GM10266 (cell line): ENCODE measurements at regions not wholly inside any gene's neighbourhood (a gene's known extent, or its start where the extent isn't known, plus 50 kb on each side); places are given as distances from the start of the nearest gene placed in this dataset.

Source experiments
- DNase-seq: peaks from one replicate; pipeline ENCODE4 v3.0.0; 2012; ENCODE audit errors: extremely low spot score
- TF ChIP-seq, protein P1 (sequence below): IDR thresholded peaks from 2 replicates; pipeline ENCODE4 v1.5.1; 2012; ENCODE audit warnings: mild to moderate bottlenecking, low read depth; ENCODE audit not compliant: control insufficient read depth, insufficient read depth; ENCODE audit errors: missing control alignments

DNA sequence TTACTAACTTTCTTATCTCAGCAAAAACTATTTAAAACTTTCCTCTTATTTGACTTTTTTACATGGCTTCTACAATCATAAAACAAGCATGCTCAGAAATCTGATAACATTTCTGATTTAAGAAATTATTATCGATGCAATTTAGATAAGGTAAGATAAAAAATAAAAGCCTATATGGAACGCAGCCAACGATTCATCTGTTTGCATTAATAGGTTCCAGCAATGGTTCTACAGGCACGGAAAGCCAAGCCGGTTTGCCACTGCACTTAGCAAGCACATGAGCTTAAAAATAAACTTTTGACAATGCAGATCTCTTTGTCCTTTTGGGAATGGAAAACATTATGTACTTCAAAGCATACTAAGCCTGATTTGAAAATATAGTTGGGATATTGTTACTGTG, 77.5 kb upstream of the KCNK2 start:
- TF ChIP-seq, protein P1, sequence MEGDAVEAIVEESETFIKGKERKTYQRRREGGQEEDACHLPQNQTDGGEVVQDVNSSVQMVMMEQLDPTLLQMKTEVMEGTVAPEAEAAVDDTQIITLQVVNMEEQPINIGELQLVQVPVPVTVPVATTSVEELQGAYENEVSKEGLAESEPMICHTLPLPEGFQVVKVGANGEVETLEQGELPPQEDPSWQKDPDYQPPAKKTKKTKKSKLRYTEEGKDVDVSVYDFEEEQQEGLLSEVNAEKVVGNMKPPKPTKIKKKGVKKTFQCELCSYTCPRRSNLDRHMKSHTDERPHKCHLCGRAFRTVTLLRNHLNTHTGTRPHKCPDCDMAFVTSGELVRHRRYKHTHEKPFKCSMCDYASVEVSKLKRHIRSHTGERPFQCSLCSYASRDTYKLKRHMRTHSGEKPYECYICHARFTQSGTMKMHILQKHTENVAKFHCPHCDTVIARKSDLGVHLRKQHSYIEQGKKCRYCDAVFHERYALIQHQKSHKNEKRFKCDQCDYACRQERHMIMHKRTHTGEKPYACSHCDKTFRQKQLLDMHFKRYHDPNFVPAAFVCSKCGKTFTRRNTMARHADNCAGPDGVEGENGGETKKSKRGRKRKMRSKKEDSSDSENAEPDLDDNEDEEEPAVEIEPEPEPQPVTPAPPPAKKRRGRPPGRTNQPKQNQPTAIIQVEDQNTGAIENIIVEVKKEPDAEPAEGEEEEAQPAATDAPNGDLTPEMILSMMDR = no peak
- no peak for DNase-seq

DNA sequence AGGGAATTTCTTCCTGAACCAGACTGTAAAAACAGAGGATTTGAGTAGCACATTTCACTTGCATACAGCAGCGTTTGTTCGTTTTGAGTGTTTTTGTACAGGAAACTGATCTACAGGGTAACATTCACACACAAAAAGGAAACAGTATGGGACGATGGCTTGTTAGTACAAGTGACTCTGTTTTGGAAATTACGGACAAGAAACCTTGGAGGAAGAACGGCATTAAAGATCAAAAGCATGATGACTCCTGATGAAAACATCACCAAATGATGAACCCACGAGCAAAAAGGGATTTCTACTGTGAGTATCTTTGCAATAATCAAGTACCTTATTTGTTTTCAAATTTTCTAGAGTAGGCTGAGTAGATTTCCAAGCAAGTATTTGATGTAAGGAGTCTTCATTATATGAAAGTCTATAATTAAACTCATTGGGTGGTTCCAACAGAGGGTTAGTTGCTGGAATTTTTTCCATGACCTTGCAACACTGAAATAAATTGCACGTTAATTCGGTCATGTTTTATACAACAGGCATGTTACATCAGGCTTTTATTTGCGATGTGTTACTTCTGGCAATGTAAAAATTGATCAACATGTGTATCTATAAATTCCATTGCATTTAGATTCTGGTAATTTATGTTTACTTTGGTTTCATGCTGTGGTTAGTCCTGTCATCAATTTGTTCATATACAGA, 76.7 kb upstream of the KCNK2 start:
- no peak for DNase-seq
- TF ChIP-seq, protein P1 = no peak

DNA sequence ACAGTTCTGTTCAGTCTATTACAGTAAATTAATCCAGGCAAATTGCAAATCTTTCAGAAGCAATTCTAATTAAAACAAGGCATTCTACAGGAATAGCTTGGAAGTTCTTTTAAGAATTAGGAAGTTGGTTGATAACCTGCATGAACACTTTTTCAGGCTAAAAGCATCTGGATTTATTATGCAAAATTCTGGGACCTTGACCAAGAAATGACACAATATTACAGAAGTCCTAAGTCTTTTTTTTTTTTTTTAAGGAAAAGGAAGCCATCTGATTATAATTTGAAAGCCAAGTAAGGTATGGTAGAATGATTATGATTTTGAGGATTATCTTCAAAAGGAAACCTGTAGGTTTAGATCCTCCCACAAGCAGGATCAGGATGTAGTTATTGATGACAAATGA, 74.7 kb upstream of the KCNK2 start:
- TF ChIP-seq, protein P1 = no peak
- no peak for DNase-seq

DNA sequence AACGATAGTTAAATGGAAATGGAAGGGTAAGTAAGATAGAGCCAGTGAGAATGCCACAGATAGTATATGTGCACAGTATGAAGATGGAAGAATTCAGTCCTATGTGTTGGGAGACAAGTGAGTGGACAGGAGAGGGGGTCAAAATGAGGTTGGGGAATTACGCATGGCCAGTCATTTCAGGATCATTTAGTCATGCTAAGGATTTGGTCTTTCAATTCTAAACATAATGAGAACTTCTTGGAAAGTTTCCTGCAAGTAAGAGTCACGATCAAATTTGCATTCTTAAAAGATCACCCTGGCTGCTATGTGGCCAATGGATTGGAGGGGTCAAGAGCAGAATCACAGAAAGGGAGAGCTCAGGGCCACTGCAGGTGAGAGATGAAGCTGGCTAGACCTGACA, 64.0 kb upstream of the KCNK2 start:
- TF ChIP-seq, protein P1 = no peak
- no peak for DNase-seq

DNA sequence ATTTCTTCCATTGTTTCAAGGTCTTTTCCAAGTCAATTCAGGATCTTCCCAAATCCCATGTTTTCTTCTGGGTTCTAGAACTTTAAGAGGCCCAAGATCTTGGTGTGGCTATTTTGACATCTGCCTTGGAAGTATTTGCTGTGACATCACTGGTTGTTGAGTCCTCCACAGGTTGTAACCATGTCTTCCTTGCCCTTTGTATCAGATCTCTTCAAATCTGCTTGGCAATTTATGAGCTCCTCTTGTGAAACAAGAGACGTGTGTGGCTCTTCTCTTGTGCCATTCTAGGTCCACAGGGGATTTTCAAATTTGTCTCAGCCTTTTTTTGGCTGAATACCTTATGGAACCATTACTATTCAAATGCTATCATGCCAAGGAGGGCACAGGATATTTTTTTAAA, 60.3 kb upstream of the KCNK2 start:
- TF ChIP-seq, protein P1 = no peak
- no peak for DNase-seq

DNA sequence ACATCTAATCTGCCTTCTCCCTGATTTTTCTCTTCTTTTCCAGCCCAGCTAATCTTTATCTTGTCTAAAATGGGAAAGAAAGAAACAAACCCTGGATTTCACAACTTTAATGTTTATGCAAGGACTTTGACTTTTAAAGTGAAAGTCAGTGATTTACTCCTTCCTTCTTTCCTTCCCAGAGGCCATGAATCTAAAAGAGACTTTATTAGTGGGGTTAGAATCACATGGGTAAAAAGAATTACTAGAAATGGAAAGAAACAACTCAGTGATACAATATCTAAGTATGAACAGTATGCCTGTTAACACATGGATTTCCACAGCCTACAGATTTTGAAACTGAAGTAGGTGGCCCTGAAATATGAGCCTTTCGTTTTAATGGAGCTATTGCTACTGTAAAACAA, 59.8 kb upstream of the KCNK2 start:
- no peak for DNase-seq

DNA sequence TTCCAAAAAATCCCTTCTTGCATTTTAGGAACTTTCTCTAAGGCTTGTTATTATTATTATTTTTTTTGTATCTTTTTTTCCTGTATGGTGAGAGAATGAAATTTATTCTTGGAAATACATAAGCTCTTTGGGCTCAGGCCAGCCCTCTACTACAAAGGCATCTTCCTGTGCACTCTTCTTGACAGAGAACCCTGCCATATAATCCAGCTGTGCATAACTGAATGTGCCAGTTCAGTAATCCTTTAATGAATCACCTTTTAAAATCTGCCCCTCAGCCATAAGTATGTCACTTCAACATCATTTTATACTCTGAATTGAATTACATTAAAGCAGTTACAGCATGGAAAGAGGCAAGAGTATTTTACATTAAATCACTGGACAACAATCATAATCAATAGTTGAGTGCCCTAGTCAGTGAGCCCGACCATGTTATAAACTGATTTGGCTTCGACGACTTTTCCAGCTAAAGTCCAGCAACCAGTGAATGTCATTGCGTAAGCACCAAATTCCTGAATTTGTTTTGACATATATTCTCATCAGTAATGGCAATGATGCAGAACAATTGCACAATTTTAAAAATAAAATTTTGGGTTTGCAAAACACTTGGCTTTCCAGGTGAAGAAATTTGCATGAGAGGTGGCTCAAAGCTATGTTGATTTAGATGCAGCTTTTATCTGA, 59.2 kb upstream of the KCNK2 start:
- TF ChIP-seq, protein P1 = no peak
- DNase-seq = no peak

More for the DNA sequence above, 59.8 kb upstream of the KCNK2 start:
- TF ChIP-seq, protein P1 = no peak
